Vagina (tissue), 2 donors: ENCODE measurements at regions not wholly inside any gene's neighbourhood (a gene's known extent, or its start where the extent isn't known, plus 50 kb on each side); places are given as distances from the start of the nearest gene placed in this dataset.
"Not testable (repeated sequence)": the region's sequence is repeated elsewhere in the genome, so short reads cannot be mapped to it uniquely, and the experiment has no call there.

Experiments
- POLR2A ChIP-seq, 2 donors: fragments of 450-650 bp; IDR thresholded peaks; one replicate each; pipeline ENCODE4 v1.6.1; 2017; ENCODE audit warnings: antibody characterized with exemption in 2 of 2, mild to moderate bottlenecking in 2 of 2, moderate library complexity in 2 of 2
- TF ChIP-seq, protein P1 (sequence below), 3 experiments: fragments of 450-650 bp in 2 of 3; fragments of 200-600 bp in 1 of 3; sonication (generic) in 1 of 3; IDR thresholded peaks; one replicate each; pipeline ENCODE4 v1.5.1; 2017 to 2019; ENCODE audit warnings: antibody characterized with exemption in 3 of 3, mild to moderate bottlenecking in 2 of 3, moderate library complexity in 2 of 3

GRCh38 chr16:29266612-29267011 is 139.9 kb downstream of the NPIPB11 start:
- not testable (repeated sequence) for TF ChIP-seq POLR2A (IDR thresholded peaks at IDR 0.05)
- TF ChIP-seq, protein P1, sequence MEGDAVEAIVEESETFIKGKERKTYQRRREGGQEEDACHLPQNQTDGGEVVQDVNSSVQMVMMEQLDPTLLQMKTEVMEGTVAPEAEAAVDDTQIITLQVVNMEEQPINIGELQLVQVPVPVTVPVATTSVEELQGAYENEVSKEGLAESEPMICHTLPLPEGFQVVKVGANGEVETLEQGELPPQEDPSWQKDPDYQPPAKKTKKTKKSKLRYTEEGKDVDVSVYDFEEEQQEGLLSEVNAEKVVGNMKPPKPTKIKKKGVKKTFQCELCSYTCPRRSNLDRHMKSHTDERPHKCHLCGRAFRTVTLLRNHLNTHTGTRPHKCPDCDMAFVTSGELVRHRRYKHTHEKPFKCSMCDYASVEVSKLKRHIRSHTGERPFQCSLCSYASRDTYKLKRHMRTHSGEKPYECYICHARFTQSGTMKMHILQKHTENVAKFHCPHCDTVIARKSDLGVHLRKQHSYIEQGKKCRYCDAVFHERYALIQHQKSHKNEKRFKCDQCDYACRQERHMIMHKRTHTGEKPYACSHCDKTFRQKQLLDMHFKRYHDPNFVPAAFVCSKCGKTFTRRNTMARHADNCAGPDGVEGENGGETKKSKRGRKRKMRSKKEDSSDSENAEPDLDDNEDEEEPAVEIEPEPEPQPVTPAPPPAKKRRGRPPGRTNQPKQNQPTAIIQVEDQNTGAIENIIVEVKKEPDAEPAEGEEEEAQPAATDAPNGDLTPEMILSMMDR (IDR thresholded peaks at IDR 0.05) = not testable (repeated sequence)
